PC-9 (cell line): ENCODE measurements at regions not wholly inside any gene's neighbourhood (a gene's known extent, or its start where the extent isn't known, plus 50 kb on each side); places are given as distances from the start of the nearest gene placed in this dataset.

ENCODE experiments used
- BruUV-seq: library from RNA; stranded (reverse); fragments of 400-500 nt; replicated peaks from 2 replicates; lab custom pipeline; 2021; lab: Mats Ljungman, UMichigan
- CTCF ChIA-PET: fragments of 300-600 bp; sonication (Branson Sonifier 250); formaldehyde crosslinking; loops from one replicate; lab custom pipeline; 2022; ENCODE audit warnings: antibody characterized with exemption; lab: Charles Lee
- POLR2A ChIA-PET: fragments of 300-600 bp; sonication (Branson Sonifier 250); formaldehyde crosslinking; loops from one replicate; lab custom pipeline; 2022; ENCODE audit warnings: antibody characterized with exemption; ENCODE audit not compliant: unreplicated experiment; lab: Charles Lee
- DNase-seq, 2 experiments: peaks; one replicate each; pipeline versions ENCODE4 v3.0.0 to v3.0.0-alpha.2; 2015 to 2022; ENCODE audit warnings: mixed read lengths in 1 of 2
- H2AFZ ChIP-seq: fragments of 200-600 bp; sonication (generic); 2 replicates; pipeline ENCODE4 v1.8.1; 2017; ENCODE audit warnings: antibody characterized with exemption
- H3F3A ChIP-seq: fragments of 200-600 bp; sonication (generic); 2 replicates; pipeline ENCODE4 v1.8.1; 2017; ENCODE audit warnings: antibody characterized with exemption, mild to moderate bottlenecking, low read depth; ENCODE audit not compliant: insufficient read depth
- H3K27ac ChIP-seq: fragments of 200-600 bp; sonication (generic); 2 replicates; pipeline ENCODE4 v1.6.1; 2016; ENCODE audit warnings: mixed run types
- H3K27me3 ChIP-seq: fragments of 200-600 bp; sonication (generic); 2 replicates; pipeline ENCODE4 v1.6.1; 2016; ENCODE audit warnings: low read depth, mixed run types; ENCODE audit not compliant: insufficient read depth
- H3K36me3 ChIP-seq: fragments of 200-600 bp; sonication (generic); 2 replicates; pipeline ENCODE4 v1.6.1; 2016; ENCODE audit warnings: low read depth, mixed run types
- H3K4me1 ChIP-seq: fragments of 200-600 bp; sonication (generic); replicated peaks from 2 replicates; pipeline ENCODE4 v1.6.1; 2016; ENCODE audit warnings: mixed run types; ENCODE audit not compliant: insufficient read depth
- H3K4me2 ChIP-seq: fragments of 200-600 bp; sonication (generic); 2 replicates; pipeline ENCODE4 v1.6.1; 2017; ENCODE audit warnings: mixed run types
- H3K4me3 ChIP-seq: fragments of 200-600 bp; sonication (generic); 2 replicates; pipeline ENCODE4 v1.6.1; 2016; ENCODE audit warnings: mixed run types
- H3K79me2 ChIP-seq: fragments of 200-600 bp; sonication (generic); 2 replicates; pipeline ENCODE4 v1.6.1; 2017; ENCODE audit warnings: low read depth, mixed run types
- H3K9me2 ChIP-seq: fragments of 200-600 bp; sonication (generic); 2 replicates; pipeline ENCODE4 v1.8.1; 2017; ENCODE audit warnings: mild to moderate bottlenecking; ENCODE audit not compliant: insufficient read depth
- H3K9me3 ChIP-seq: fragments of 200-600 bp; sonication (generic); 2 replicates; pipeline ENCODE4 v1.8.1; 2016; ENCODE audit warnings: low read depth; ENCODE audit not compliant: insufficient read depth
- H4K20me1 ChIP-seq: fragments of 200-600 bp; sonication (generic); 2 replicates; pipeline ENCODE4 v1.8.1; 2017; ENCODE audit not compliant: insufficient read depth
- CTCF ChIP-seq: fragments of 200-600 bp; sonication (generic); conservative IDR thresholded peaks from 2 replicates; pipeline ENCODE4 v1.6.1; 2017; ENCODE audit warnings: mixed run types, antibody characterized with exemption, mild to moderate bottlenecking, moderate library complexity
- EZH2 ChIP-seq: fragments of 200-600 bp; sonication (generic); IDR thresholded peaks from 2 replicates; pipeline ENCODE4 v1.8.0; 2017; ENCODE audit warnings: antibody characterized with exemption, low read depth
- intact Hi-C: fragments of 100-400 bp; cut with micrococcal nuclease; formaldehyde crosslinking; loops from one replicate; pipeline ENCODE4 v1.10.0; 2022; ENCODE audit not compliant: unreplicated experiment

DNA sequence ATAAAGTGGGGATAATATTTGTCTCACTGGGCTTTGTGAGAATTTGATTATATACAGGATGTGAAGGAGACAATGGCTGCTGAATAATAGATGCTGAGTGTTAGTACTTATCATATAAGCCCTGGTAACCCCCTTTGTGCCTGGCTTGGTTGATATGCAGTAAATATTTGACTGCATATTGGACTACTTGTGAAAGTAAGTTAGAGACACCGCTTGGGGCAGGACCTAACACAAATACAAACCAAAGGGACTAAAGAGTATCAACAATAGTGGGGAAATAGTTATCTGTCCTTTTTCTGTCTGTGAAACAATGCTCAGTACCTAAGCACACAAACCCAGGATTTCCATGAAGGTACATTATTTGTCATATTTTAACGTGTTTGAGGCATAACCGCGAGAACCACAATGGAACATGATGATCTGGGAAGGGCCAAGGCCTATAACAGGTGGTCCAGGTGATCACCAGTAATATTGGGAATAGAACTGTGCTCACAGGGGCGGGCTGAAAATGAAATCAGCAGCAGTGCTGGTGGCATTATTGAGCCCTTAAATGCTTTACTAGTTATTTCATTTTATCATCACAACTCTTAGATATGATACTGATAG lies 138.2 kb upstream of the SMARCA2 start:
- BruUV-seq, result no TSS peak
- Histone ChIP-seq H3K79me2 (no peaks in the 10 kb centered on the region), H3K4me1 (no peaks in the 10 kb centered on the region), H4K20me1 (no peaks in the 10 kb centered on the region), H3K9me2 (no peaks in the 10 kb centered on the region), H3K4me3 (no peak overlapping the region), H3K9me3 (no peaks in the 10 kb centered on the region), H2AFZ (no peak overlapping the region), H3K27ac (no peak overlapping the region), H3F3A (no peaks in the 10 kb centered on the region), H3K36me3 (no peaks in the 10 kb centered on the region), H3K27me3 (no peaks in the 10 kb centered on the region), H3K4me2 (no peak overlapping the region)
- intact Hi-C loops, result no loop called here
- TF ChIP-seq CTCF, result no peak
- no peak for TF ChIP-seq EZH2
- no peak for DNase-seq
- CTCF ChIA-PET, result no interaction called here
- POLR2A ChIA-PET, result no interaction called here

GRCh38 chr9:1877951-1878350 lies 137.2 kb upstream of the SMARCA2 start:
- no peak overlapping the region for H3K27ac ChIP-seq
- no TSS peak for BruUV-seq
- no peaks in the 10 kb centered on the region for H3K9me3 ChIP-seq
- no peaks in the 10 kb centered on the region for H3K27me3 ChIP-seq
- CTCF ChIA-PET, result no interaction called here
- POLR2A ChIA-PET, result no interaction called here
- H3K36me3 ChIP-seq, result no peaks in the 10 kb centered on the region
- intact Hi-C loops, result no loop called here
- no peak overlapping the region for H3K4me3 ChIP-seq
- H3K9me2 ChIP-seq, result no peaks in the 10 kb centered on the region
- no peaks in the 10 kb centered on the region for H3K4me1 ChIP-seq
- TF ChIP-seq CTCF (no peak), EZH2 (no peak)
- no peak overlapping the region for H2AFZ ChIP-seq
- no peak for DNase-seq
- H3K4me2 ChIP-seq, result no peak overlapping the region
- H3F3A ChIP-seq, result no peaks in the 10 kb centered on the region
- no peaks in the 10 kb centered on the region for H4K20me1 ChIP-seq
- no peaks in the 10 kb centered on the region for H3K79me2 ChIP-seq

GRCh38 chr9:1878811-1879210 lies 136.3 kb upstream of the SMARCA2 start:
- ChIA-PET POLR2A (no interaction called here), CTCF (no interaction called here)
- no TSS peak for BruUV-seq
- Histone ChIP-seq H3K79me2 (no peaks in the 10 kb centered on the region), H3K27me3 (no peaks in the 10 kb centered on the region), H3K4me3 (no peak overlapping the region), H4K20me1 (no peaks in the 10 kb centered on the region), H3K4me1 (no peaks in the 10 kb centered on the region), H3K9me3 (no peaks in the 10 kb centered on the region), H3K36me3 (no peaks in the 10 kb centered on the region), H3K4me2 (no peak overlapping the region), H3K9me2 (no peaks in the 10 kb centered on the region), H3F3A (no peaks in the 10 kb centered on the region), H3K27ac (no peak overlapping the region), H2AFZ (no peak overlapping the region)
- intact Hi-C loops, result no loop called here
- no peak for DNase-seq
- TF ChIP-seq CTCF, result no peak
- TF ChIP-seq EZH2, result no peak
